ENCODE measurements at regions not wholly inside any gene's neighbourhood (a gene's known extent, or its start where the extent isn't known, plus 50 kb on each side); places are given as distances from the start of the nearest gene placed in this dataset.

GRCh38 chr12:18827913-18828312 is 90.0 kb downstream of the CAPZA3 start (continued):
- TF ChIP-seq CHD7 (IDR thresholded peaks at IDR 0.05; ENCODE audit: insufficient replicate concordance, low read length) = no peak
- no peak for TF ChIP-seq CREB1 (IDR thresholded peaks at IDR 0.05)
- no peak for TF ChIP-seq CTBP2 (IDR thresholded peaks at IDR 0.05; ENCODE audit: borderline replicate concordance, insufficient read depth, insufficient read length, low read length)
- TF ChIP-seq NANOG (IDR thresholded peaks at IDR 0.05; ENCODE audit: insufficient read depth, low read depth, low read length, poor library complexity, severe bottlenecking) = no peak
- no peak for TF ChIP-seq TEAD4 (IDR thresholded peaks at IDR 0.05; ENCODE audit: low read depth, low read length)
- no peak for TF ChIP-seq BACH1 (IDR thresholded peaks at IDR 0.05; ENCODE audit: low read length)
- TF ChIP-seq RNF2 (IDR thresholded peaks at IDR 0.05; ENCODE audit: borderline replicate concordance, low read depth, low read length, missing control alignments, poor library complexity, severe bottlenecking) = no peak
- no peak for TF ChIP-seq PHF8 (conservative IDR thresholded peaks at IDR 0.05; ENCODE audit: low read depth, low read length)
- TF ChIP-seq SP4 (IDR thresholded peaks at IDR 0.05; ENCODE audit: low read length) = no peak
- no peak for TF ChIP-seq SIN3A (conservative IDR thresholded peaks at IDR 0.05 in 1 of 2, IDR thresholded peaks at IDR 0.05 in 1 of 2; ENCODE audit: low read depth in 1 of 2, low read length in 2 of 2)
- TF ChIP-seq SRF (IDR thresholded peaks at IDR 0.05; ENCODE audit: low read depth, low read length) = no peak
- no peak for TF ChIP-seq CBX8 (IDR thresholded peaks at IDR 0.05; ENCODE audit: borderline replicate concordance, low read depth, low read length)

All from H1 (cell line).